WTC11 (cell line): ENCODE measurements at regions not wholly inside any gene's neighbourhood (a gene's known extent, or its start where the extent isn't known, plus 50 kb on each side); places are given as distances from the start of the nearest gene placed in this dataset.

Source experiments
- ATAC-seq: fragments of 200-7000 bp; cut with Tn5 transposase; 2 replicates; pipeline ENCODE4 v1.10.0; 2021; ENCODE audit warnings: mild to moderate bottlenecking, moderate library complexity
- CTCF ChIA-PET: fragments of 300-600 bp; sonication (Branson Sonifier 250); formaldehyde crosslinking; loops from one replicate; lab custom pipeline; 2021; ENCODE audit warnings: antibody characterized with exemption; lab: Charles Lee
- POLR2A ChIA-PET: fragments of 350-600 bp; sonication (Branson Sonifier 250); formaldehyde crosslinking; loops from one replicate; lab custom pipeline; 2021; ENCODE audit warnings: antibody characterized with exemption; lab: Charles Lee
- DNase-seq: peaks from one replicate; pipeline ENCODE4 v3.0.0; 2021; ENCODE audit warnings: low spot score
- H3K27ac Mint-ChIP-seq: 2 replicates; pipeline ENCODE4 v1.8.0; 2021; ENCODE audit warnings: mixed read lengths
- H3K27me3 Mint-ChIP-seq: 2 replicates; pipeline ENCODE4 v1.8.0; 2021; ENCODE audit warnings: low read depth, mild to moderate bottlenecking, moderate library complexity, mixed read lengths
- H3K36me3 Mint-ChIP-seq: 2 replicates; pipeline ENCODE4 v1.8.0; 2021; ENCODE audit warnings: mixed read lengths
- H3K4me1 Mint-ChIP-seq: 2 replicates; pipeline ENCODE4 v1.8.0; 2022; ENCODE audit warnings: mixed read lengths
- H3K4me3 Mint-ChIP-seq: 2 replicates; pipeline ENCODE4 v1.8.0; 2021; ENCODE audit warnings: mild to moderate bottlenecking, moderate library complexity, mixed read lengths
- H3K9me3 Mint-ChIP-seq: 2 replicates; pipeline ENCODE4 v1.8.0; 2021; ENCODE audit warnings: mixed read lengths
- ETV6 ChIP-seq: sonication (generic); formaldehyde crosslinking; IDR thresholded peaks from 2 replicates; pipeline ENCODE4 v1.8.1; 2022; ENCODE audit warnings: mild to moderate bottlenecking, missing genetic modification reagents
- FOXK1 ChIP-seq: sonication (generic); formaldehyde crosslinking; IDR thresholded peaks from 2 replicates; pipeline ENCODE4 v1.8.0; 2022; ENCODE audit warnings: mild to moderate bottlenecking, moderate library complexity, missing genetic modification reagents
- MXD4 ChIP-seq: fragments of 250-450 bp; sonication (Bioruptor Pico); IDR thresholded peaks from 2 replicates; pipeline ENCODE4 v1.8.0; 2021; ENCODE audit warnings: mild to moderate bottlenecking, moderate library complexity, borderline replicate concordance
- PRRX2 ChIP-seq: fragments of 250-450 bp; sonication (Bioruptor Pico); IDR thresholded peaks from 2 replicates; pipeline ENCODE4 v1.8.0; 2021; ENCODE audit warnings: mild to moderate bottlenecking
- RORB ChIP-seq: fragments of 250-450 bp; sonication (Bioruptor Pico); IDR thresholded peaks from 2 replicates; pipeline ENCODE4 v1.9.0; 2021; ENCODE audit warnings: mild to moderate bottlenecking
- SMAD4 ChIP-seq: sonication (generic); formaldehyde crosslinking; IDR thresholded peaks from 2 replicates; pipeline ENCODE4 v1.8.0; 2022; ENCODE audit warnings: mild to moderate bottlenecking, missing genetic modification reagents
- ZBTB21 ChIP-seq: sonication (generic); formaldehyde crosslinking; IDR thresholded peaks from 2 replicates; pipeline ENCODE4 v1.8.1; 2023; ENCODE audit warnings: mild to moderate bottlenecking, missing genetic modification reagents, borderline replicate concordance
- ZNF219 ChIP-seq: sonication (generic); formaldehyde crosslinking; IDR thresholded peaks from 2 replicates; pipeline ENCODE4 v1.8.0; 2023; ENCODE audit warnings: missing genetic modification reagents, mild to moderate bottlenecking, borderline replicate concordance
- ZNF317 ChIP-seq: sonication (generic); formaldehyde crosslinking; IDR thresholded peaks from 2 replicates; pipeline ENCODE4 v1.8.1; 2023; ENCODE audit warnings: low read depth, mild to moderate bottlenecking, moderate library complexity, missing genetic modification reagents, borderline replicate concordance
- TF ChIP-seq, protein P1 (sequence below): sonication (generic); formaldehyde crosslinking; IDR thresholded peaks from 2 replicates; pipeline ENCODE4 v1.8.1; 2023; ENCODE audit warnings: mild to moderate bottlenecking, missing genetic modification reagents
- TF ChIP-seq, protein P2 (sequence below): fragments of 250-450 bp; sonication (Bioruptor Pico); IDR thresholded peaks from 2 replicates; pipeline ENCODE4 v1.9.0; 2021; ENCODE audit warnings: mild to moderate bottlenecking
- TF ChIP-seq, protein P3 (sequence below): sonication (generic); formaldehyde crosslinking; IDR thresholded peaks from 2 replicates; pipeline ENCODE4 v1.8.0; 2022; ENCODE audit warnings: mild to moderate bottlenecking, missing genetic modification reagents
- TF ChIP-seq, protein P4 (sequence below): fragments of 250-450 bp; sonication (Bioruptor Pico); conservative IDR thresholded peaks from 2 replicates; pipeline ENCODE4 v1.9.0; 2021; ENCODE audit warnings: mild to moderate bottlenecking
- TF ChIP-seq, protein P5 (sequence below): sonication (generic); formaldehyde crosslinking; IDR thresholded peaks from 2 replicates; pipeline ENCODE4 v1.8.1; 2023; ENCODE audit warnings: mild to moderate bottlenecking, missing genetic modification reagents, moderate library complexity
- TF ChIP-seq, protein P6 (sequence below): sonication (generic); formaldehyde crosslinking; IDR thresholded peaks from 2 replicates; pipeline ENCODE4 v1.8.1; 2022; ENCODE audit warnings: mild to moderate bottlenecking, missing genetic modification reagents, moderate library complexity, borderline replicate concordance
- TF ChIP-seq, protein P7 (sequence below): sonication (generic); formaldehyde crosslinking; IDR thresholded peaks from 2 replicates; pipeline ENCODE4 v1.8.1; 2022; ENCODE audit warnings: missing genetic modification reagents, borderline replicate concordance
- TF ChIP-seq, protein P8 (sequence below): fragments of 250-450 bp; sonication (Bioruptor Pico); IDR thresholded peaks from 2 replicates; pipeline ENCODE4 v1.9.0; 2021; ENCODE audit warnings: moderate library complexity, mild to moderate bottlenecking, inconsistent platforms, borderline replicate concordance
- TF ChIP-seq, protein P9 (sequence below): sonication (generic); formaldehyde crosslinking; conservative IDR thresholded peaks from 2 replicates; pipeline ENCODE4 v1.8.1; 2023; ENCODE audit warnings: mild to moderate bottlenecking, low read depth, missing genetic modification reagents, moderate library complexity

DNA sequence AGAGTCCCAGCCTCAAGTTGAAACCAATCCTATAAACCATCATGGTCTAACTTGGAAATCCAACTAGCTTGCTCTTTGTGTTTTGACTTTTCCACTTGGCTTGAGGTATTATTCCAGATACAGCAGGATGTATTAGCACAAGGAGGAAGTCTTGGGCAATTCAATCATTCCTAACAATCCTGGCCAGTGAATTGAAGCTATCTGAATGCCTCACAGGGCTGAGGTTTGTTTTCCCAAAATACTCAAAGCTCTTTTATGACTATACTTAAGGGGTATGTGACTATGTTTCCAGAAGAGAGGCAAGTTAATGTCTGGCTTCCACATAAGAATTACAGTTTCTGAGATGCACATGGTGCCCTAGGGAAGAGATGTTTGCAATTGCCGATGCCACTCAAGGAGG is 66.8 kb upstream of the SH3RF1 start:
- ATAC-seq = no peak
- ChIA-PET POLR2A (no interaction called here), CTCF (no interaction called here)
- Mint-ChIP-seq H3K4me3 (no peak overlapping the region), H3K36me3 (no peaks in the 10 kb centered on the region; the same call in 1 of the 2 replicates), H3K9me3 (peaks cover 29% of the 10 kb centered on the region), H3K4me1 (peaks cover 29% of the 10 kb centered on the region), H3K27me3 (no peaks in the 10 kb centered on the region), H3K27ac (no peak overlapping the region)
- DNase-seq = no peak
- TF ChIP-seq RORB (CRISPR knock-in tag) = no peak
- TF ChIP-seq, protein P1, sequence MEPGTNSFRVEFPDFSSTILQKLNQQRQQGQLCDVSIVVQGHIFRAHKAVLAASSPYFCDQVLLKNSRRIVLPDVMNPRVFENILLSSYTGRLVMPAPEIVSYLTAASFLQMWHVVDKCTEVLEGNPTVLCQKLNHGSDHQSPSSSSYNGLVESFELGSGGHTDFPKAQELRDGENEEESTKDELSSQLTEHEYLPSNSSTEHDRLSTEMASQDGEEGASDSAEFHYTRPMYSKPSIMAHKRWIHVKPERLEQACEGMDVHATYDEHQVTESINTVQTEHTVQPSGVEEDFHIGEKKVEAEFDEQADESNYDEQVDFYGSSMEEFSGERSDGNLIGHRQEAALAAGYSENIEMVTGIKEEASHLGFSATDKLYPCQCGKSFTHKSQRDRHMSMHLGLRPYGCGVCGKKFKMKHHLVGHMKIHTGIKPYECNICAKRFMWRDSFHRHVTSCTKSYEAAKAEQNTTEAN = no peak
- TF ChIP-seq, protein P2, sequence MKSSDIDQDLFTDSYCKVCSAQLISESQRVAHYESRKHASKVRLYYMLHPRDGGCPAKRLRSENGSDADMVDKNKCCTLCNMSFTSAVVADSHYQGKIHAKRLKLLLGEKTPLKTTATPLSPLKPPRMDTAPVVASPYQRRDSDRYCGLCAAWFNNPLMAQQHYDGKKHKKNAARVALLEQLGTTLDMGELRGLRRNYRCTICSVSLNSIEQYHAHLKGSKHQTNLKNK (CRISPR knock-in tag) = no peak
- TF ChIP-seq, protein P3, sequence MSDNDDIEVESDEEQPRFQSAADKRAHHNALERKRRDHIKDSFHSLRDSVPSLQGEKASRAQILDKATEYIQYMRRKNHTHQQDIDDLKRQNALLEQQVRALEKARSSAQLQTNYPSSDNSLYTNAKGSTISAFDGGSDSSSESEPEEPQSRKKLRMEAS (CRISPR knock-in tag) = no peak

DNA sequence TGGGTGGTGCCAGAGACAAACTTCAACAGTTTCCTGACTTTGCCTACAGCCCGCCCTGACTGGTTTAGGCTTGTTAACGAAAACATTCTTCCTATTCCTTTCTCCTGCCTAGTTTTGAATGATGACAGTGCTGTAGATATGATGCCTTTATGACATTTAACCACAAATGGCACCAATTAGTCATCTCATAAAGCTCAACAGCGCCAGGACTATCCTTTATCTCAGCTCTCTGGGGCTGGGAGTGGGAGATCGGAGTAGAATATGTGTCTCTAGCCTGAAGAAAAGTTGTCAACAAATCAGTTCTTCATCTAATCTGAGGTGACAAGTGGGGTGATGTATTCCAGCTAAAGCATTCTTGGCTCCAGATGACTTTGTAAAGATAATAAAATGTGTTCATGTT is 64.6 kb upstream of the SH3RF1 start:
- Mint-ChIP-seq H3K4me3 (no peak overlapping the region), H3K27ac (no peak overlapping the region), H3K36me3 (no peaks in the 10 kb centered on the region; the same call in 1 of the 2 replicates), H3K27me3 (no peaks in the 10 kb centered on the region), H3K4me1 (peaks cover 25% of the 10 kb centered on the region), H3K9me3 (peaks cover 31% of the 10 kb centered on the region)
- DNase-seq = no peak
- ATAC-seq = no peak
- POLR2A ChIA-PET = interaction anchor here (0.6 kb wide), 1 partner anchor 18 kb away, joined by 6 read pairs; no protein-coding TSS in a partner anchor
- no peak for TF ChIP-seq ETV6 (CRISPR knock-in tag)
- no peak for TF ChIP-seq PRRX2 (CRISPR knock-in tag)
- TF ChIP-seq, protein P4, sequence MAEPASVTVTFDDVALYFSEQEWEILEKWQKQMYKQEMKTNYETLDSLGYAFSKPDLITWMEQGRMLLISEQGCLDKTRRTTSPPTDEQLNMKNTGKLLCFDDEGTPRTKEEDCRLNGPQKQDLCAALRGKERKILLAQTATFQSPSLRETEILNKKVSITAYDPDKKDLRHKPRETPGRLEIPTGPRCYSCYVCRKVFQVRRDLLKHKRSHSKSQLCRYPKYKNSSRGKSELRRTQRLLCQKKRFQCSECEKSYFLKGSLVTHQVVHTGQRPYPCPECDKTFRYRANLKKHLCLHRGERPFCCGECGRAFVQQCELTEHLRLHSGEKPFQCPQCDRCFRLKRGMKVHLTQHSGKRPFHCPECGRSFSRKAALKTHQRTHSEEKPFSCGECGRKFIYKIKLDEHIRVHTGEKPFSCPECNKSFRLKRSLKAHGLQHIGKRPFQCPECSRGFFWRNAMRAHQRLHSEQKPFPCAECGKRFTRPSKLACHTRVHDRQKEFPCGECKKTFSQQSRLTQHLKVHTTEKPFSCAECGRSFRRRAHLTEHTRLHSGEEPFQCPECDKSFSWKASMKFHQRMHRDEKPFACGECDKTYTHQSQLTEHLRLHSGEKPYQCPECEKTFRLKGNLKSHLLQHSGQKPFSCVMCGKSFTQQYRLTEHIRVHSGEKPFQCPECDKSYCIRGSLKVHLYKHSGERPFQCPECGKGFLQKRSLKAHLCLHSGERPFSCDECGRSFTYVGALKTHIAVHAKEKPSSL = no peak
- TF ChIP-seq, protein P5, sequence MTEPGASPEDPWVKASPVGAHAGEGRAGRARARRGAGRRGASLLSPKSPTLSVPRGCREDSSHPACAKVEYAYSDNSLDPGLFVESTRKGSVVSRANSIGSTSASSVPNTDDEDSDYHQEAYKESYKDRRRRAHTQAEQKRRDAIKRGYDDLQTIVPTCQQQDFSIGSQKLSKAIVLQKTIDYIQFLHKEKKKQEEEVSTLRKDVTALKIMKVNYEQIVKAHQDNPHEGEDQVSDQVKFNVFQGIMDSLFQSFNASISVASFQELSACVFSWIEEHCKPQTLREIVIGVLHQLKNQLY (CRISPR knock-in tag) = no peak
- TF ChIP-seq ZBTB21 (CRISPR knock-in tag) = no peak
- no peak for TF ChIP-seq SMAD4 (CRISPR knock-in tag)
- TF ChIP-seq ZNF219 (CRISPR knock-in tag) = no peak
- TF ChIP-seq, protein P6, sequence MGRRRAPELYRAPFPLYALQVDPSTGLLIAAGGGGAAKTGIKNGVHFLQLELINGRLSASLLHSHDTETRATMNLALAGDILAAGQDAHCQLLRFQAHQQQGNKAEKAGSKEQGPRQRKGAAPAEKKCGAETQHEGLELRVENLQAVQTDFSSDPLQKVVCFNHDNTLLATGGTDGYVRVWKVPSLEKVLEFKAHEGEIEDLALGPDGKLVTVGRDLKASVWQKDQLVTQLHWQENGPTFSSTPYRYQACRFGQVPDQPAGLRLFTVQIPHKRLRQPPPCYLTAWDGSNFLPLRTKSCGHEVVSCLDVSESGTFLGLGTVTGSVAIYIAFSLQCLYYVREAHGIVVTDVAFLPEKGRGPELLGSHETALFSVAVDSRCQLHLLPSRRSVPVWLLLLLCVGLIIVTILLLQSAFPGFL (CRISPR knock-in tag) = no peak
- TF ChIP-seq, protein P7, sequence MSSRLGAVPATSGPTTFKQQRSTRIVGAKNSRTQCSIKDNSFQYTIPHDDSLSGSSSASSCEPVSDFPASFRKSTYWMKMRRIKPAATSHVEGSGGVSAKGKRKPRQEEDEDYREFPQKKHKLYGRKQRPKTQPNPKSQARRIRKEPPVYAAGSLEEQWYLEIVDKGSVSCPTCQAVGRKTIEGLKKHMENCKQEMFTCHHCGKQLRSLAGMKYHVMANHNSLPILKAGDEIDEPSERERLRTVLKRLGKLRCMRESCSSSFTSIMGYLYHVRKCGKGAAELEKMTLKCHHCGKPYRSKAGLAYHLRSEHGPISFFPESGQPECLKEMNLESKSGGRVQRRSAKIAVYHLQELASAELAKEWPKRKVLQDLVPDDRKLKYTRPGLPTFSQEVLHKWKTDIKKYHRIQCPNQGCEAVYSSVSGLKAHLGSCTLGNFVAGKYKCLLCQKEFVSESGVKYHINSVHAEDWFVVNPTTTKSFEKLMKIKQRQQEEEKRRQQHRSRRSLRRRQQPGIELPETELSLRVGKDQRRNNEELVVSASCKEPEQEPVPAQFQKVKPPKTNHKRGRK (CRISPR knock-in tag) = no peak
- TF ChIP-seq FOXK1 (CRISPR knock-in tag) = no peak
- no peak for TF ChIP-seq MXD4 (CRISPR knock-in tag)
- TF ChIP-seq, protein P8, sequence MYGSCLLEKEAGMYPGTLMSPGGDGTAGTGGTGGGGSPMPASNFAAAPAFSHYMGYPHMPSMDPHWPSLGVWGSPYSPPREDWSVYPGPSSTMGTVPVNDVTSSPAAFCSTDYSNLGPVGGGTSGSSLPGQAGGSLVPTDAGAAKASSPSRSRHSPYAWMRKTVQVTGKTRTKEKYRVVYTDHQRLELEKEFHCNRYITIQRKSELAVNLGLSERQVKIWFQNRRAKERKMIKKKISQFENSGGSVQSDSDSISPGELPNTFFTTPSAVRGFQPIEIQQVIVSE (CRISPR knock-in tag) = no peak
- TF ChIP-seq ZNF317 (CRISPR knock-in tag) = no peak
- TF ChIP-seq, protein P9, sequence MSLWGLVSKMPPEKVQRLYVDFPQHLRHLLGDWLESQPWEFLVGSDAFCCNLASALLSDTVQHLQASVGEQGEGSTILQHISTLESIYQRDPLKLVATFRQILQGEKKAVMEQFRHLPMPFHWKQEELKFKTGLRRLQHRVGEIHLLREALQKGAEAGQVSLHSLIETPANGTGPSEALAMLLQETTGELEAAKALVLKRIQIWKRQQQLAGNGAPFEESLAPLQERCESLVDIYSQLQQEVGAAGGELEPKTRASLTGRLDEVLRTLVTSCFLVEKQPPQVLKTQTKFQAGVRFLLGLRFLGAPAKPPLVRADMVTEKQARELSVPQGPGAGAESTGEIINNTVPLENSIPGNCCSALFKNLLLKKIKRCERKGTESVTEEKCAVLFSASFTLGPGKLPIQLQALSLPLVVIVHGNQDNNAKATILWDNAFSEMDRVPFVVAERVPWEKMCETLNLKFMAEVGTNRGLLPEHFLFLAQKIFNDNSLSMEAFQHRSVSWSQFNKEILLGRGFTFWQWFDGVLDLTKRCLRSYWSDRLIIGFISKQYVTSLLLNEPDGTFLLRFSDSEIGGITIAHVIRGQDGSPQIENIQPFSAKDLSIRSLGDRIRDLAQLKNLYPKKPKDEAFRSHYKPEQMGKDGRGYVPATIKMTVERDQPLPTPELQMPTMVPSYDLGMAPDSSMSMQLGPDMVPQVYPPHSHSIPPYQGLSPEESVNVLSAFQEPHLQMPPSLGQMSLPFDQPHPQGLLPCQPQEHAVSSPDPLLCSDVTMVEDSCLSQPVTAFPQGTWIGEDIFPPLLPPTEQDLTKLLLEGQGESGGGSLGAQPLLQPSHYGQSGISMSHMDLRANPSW (CRISPR knock-in tag) = no peak
- CTCF ChIA-PET = no interaction called here
